SW480 (cell line): ENCODE measurements at regions not wholly inside any gene's neighbourhood (a gene's known extent, or its start where the extent isn't known, plus 50 kb on each side); places are given as distances from the start of the nearest gene placed in this dataset.

Experiments
- DNase-seq: peaks from one replicate; pipeline ENCODE4 v3.0.0-alpha.2; 2016; ENCODE audit warnings: low spot score

GRCh38 chr16:74169687-74170376, 126.8 kb upstream of the PSMD7 start:
- DNase-seq, result no peak

- DNase-seq, result no peak
These were observed 127.5 kb upstream of the PSMD7 start for GRCh38 chr16:74169066-74169465.

- no peak for DNase-seq
These were observed 128.2 kb upstream of the PSMD7 start for GRCh38 chr16:74168445-74168844.

DNA sequence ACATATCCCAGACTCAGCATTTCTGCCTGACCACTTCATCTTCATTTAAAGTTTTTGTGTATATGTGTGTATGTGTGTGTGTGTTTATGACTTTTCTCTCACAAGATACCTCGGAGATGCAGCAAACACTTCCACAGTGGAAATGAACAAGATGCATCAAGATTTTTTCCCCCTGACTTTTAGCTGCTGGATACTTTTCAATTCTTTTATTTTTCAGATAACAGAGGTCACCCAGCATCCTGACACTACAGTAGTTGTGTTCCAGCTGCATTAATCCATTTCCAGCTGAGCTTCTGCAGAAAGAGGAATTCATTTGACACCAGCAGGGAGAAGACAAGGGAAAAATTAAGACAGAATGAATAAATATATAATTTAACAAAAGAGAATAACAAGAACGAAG, 130.2 kb upstream of the PSMD7 start:
- no peak for DNase-seq

DNA sequence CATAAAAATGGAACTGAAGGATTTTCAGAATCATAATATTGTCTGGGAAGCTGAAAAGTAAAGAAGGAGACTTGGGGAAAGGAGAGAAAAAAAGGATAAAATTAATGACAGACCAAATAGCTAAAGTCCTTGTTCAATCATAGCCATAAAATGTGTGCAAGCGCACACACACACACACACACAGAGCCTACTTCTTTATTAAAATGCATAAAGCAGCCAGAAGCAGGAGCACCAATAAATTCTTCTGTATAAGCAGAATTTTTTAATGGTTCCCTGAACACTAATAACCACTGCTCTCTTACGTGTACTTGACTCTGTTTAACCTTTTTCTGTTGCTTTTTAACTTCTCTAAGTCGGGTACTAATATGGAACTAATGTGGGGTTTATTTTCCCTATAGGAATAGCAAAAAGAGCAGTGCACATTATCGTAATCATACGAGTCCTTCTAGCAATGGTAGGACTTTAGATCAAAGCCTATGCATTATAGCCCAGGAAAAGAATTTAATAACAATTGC, 131.0 kb upstream of the PSMD7 start:
- DNase-seq, result no peak

- DNase-seq, result no peak
These were observed 135.9 kb upstream of the PSMD7 start for GRCh38 chr16:74160759-74161158.

DNA sequence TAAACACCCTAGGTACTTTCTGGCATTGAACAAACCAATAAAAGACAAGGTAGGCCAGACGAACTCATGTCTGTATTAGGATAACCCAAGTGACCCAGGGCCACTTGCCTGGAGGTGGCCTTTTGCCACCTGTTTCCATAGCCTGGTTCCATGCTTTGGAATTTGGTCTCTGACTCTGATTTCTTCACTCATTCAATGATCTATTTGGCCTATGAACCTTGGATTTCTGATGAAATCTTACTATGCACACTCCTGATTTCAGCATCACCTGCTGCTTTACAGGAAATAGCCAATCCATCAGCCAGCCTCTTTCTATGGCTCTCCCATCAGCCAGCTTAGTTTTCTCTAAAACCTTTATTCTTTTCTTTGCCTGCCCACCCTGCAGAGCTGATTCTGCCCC, 142.8 kb upstream of the PSMD7 start:
- no peak for DNase-seq

- DNase-seq, result no peak
These were observed 150.0 kb upstream of the PSMD7 start for GRCh38 chr16:74146643-74147042.

DNA sequence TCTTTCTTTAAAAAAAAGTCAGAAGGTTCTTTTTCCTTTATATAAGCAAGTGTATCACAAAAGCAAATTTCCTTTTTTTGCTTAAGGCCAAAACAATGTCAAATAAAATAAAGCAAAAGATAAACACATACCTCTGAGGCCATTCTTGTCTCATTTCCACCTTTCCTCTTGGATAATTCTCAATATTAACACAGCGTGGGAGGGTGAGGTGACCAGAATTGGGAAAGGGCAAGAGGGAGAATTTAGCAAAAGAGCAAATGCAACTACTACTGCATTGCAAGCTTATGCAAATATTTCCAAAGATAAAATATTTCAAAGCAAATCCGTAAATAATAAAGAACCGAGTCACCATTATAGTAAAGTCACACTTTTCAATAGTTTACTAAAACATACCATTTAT, 153.4 kb upstream of the PSMD7 start:
- DNase-seq, result no peak

DNA sequence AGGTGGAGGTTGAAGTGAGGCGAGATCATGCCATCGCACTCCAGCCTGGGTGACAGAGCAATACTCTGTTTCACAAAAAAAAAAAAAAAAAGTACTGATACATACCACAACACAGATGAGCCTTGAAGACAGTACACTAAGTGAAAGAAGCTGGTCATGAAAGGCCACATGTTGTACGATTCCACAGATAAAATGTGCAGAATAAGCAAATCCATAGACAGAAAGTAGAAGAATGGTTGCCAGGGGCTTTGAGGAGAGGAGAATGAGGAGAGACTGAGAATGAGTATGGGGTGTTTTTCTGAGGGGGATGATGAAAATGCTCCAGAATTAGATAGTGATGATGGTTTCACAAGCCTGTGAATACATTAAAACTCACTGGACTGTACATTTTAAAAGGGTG, 155.6 kb upstream of the PSMD7 start:
- DNase-seq, result no peak

- no peak for DNase-seq
These were observed 156.1 kb upstream of the PSMD7 start for GRCh38 chr16:74140557-74140956.

GRCh38 chr16:74123826-74124225, 172.8 kb upstream of the PSMD7 start:
- DNase-seq, result no peak

- DNase-seq, result no peak
These were observed 173.4 kb upstream of the PSMD7 start for GRCh38 chr16:74123195-74123594.

GRCh38 chr16:74117798-74118197, 178.8 kb upstream of the PSMD7 start:
- DNase-seq, result peak; percentile 13

DNA sequence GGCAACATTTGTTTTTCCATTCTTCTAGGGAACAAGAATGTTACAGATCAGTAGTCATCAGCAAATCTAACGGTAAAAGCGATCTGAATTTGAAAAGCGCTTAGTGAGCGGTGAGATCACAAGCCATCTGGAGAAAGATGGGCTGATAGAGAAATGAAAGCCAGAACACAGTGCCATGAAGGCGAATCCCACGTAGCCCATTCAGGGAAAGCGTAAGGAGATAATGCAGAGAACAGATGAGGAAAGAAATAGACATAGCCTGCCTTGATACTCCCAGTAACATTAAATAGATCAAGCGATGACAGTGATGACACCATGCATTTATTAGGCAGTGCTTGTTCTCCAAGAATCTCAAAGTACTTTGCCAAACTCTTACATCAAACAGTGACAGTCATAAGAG, 183.1 kb upstream of the PSMD7 start:
- DNase-seq, result no peak

GRCh38 chr16:74111456-74111982, 185.1 kb upstream of the PSMD7 start:
- DNase-seq, result no peak

DNA sequence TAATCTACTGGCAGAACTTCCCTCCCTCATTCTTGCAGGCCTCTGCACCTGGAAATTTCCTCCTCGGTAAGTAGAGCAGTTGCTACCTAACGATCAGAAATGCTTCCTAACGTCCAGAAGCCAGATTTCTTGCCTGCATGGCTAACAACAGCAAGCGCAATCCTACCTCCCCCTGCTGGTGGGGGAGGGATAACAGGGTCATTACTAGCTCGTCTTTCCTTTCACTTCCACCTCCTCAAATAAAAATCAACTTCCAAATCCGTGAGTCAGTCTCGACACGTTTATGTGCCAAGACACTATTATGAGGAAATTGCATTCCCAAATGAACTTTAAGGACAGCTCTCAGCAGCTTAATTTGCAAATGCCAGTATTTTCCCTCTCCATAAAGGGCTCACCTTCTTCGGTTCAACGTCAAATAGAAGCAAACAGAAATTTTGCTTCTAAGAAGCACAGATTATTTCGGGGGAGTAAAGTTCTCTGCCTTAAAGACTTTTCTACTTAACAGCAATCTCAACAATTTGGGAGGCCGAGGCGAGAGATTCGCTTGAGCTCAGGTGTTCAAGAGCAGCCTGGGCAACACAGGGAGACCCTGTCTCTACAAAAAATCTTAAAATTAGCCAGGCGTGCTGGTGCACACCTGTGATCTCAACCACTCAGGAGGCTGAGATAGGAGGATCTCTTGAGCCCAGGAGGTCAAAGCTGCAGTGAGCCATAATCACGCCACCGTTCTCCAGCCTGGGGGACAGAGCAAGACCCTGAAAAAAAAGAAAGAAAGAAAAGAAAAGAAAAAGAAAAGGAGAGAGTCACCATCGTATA, 188.6 kb upstream of the PSMD7 start:
- peak; percentile 53 for DNase-seq

- DNase-seq, result no peak
These were observed 192.6 kb upstream of the PSMD7 start for GRCh38 chr16:74104022-74104421.

DNA sequence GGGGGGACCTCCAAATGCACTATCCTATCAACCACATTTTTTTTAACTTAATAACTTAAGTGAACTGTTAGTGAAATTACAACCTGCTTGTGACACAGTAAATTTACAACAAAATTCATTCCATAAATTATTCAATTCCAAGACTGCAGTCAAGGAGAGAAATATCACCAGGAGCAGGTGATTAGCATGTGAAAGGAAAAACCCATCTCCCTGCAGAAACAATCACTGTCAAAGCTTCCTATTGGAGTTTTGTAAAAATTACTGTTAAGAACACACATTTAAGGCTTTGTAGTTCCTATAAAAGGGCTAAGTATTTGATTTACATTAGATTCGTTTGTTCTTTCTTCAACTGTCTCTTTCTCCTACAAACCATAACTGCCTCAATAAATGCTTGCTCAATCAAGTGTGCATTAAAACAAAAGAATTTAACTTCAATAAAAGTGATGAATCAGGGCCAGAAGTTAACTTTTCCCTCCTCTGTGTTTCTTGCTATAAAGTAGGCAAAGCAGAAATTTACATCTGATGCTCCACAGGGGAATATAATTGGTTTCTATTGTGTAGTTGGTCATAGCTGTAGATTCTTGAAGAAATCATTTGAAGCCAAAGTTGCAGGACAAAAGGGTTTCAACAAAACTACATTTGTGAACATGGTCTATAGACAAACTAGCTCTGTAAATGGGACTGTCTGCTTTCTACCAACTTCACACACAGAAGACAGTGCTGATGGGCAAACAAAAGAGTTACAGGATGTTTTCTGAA, 195.1 kb upstream of the PSMD7 start:
- no peak for DNase-seq

GRCh38 chr16:74100395-74101326, 196.0 kb upstream of the PSMD7 start:
- no peak for DNase-seq

DNA sequence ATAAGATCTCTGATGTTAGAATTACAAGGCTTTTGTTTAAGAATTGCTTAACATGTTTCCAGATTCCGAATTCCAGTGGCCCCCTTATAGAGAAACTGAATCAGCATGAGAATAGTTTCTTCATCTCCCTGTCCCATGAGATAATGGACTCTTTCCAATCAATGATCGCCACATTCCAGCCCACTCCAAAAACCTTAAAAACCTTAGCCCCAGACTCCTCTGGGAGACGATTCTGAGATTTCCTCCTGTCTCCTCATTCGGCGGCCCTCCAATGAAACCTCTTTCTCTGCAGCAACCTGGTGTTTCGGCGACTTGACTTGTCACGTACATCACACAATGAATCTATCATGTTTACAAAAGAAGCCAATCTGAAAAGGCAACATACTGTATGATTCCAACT, 197.1 kb upstream of the PSMD7 start:
- no peak for DNase-seq
